Brain pericyte (primary cell): ENCODE measurements at regions not wholly inside any gene's neighbourhood (a gene's known extent, or its start where the extent isn't known, plus 50 kb on each side); places are given as distances from the start of the nearest gene placed in this dataset.

Experiments
- DNase-seq: peaks from one replicate; pipeline ENCODE4 v3.0.0-alpha.2; 2012; ENCODE audit warnings: low read depth, low spot score

GRCh38 chr6:20313051-20313450 is 88.6 kb upstream of the E2F3 start:
- DNase-seq, result no peak

DNA sequence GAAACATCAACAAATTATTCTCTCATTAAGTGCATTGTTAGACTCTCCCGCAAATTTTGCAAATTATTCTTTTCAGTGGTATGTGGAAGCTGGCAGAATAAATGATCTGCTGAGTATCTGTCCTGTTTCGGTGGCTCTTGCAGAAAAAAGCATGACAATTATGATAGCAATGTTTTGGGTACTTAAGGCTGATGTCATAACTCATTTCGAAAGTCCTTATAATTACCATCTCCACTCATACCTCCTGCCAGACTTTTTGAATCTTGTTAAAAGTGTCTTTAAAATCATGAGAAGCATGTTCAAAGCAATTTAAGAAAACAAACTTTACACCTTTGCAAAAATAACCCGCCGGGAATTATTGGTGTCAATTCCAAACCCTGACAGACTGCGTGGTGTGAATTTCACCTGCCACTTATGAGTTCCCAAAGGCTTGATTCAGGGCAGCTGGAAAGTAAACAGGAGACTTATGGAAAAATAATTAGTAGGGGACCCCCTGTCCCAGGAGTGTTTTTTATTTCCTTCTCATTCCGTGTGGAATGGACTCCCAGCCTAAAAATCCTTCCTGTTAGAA is 87.6 kb upstream of the E2F3 start:
- no peak for DNase-seq

DNA sequence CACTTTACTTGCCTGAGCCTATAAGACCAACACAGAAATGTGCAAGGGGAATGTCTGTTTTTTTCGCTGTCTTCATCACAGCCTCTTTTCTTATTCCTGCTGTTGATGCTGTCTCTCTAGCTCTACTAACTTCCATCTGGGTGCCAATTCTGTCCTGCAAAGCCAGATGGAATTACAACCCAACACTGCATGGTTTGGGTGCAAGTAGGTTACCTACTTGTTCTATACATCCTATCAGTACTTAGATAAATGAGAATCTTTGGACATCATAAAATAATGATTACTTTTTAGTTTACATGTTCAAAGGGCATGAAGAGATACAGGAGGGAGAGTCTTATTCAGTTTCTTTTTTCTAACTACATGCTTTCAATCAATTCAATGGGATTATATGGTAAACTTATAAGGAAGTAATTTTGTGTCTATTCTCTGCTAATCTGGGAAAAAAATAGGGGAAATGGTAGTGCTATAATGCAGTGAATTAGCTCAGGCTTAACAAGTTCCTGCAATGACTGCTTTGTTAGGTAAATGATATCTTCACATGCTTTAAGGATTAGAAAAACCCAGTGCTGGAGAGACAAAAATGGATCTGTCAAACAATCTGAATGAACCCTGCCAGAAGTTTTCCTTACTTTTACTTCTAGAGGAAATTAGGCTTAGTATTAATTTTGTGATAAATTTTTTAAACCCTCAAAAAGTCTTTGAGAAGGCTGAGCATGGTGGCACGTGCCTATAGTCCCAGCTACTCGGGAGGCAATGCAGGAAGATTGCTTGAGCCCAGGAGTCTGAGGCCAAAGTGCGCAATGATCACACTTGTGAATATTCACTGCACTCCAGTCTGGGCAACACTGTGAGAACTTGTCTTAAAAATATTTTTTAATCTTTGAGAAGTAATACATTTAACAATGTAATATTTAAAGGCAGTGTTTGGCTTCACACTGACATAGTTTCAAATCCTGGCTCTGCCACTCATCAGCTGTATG is 86.5 kb upstream of the E2F3 start:
- DNase-seq, result no peak

DNA sequence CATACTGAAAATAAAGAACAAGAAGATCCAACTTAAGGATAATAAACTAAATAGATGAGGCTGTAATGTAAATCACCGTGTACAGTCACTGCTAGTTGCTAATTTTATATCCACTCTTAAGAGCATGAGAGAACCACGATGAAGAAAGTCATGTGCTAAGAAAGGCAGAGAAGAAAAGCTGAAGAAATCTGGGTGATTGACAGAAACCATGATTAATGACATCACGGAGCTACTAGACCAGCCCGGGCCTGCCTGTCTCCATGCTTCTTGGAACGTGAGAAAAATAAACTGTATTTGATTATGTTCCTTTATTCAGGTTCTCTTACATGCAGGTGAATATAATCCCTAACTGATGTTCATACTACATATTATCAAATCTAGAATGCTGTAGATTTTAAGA is 84.2 kb upstream of the E2F3 start:
- no peak for DNase-seq

DNA sequence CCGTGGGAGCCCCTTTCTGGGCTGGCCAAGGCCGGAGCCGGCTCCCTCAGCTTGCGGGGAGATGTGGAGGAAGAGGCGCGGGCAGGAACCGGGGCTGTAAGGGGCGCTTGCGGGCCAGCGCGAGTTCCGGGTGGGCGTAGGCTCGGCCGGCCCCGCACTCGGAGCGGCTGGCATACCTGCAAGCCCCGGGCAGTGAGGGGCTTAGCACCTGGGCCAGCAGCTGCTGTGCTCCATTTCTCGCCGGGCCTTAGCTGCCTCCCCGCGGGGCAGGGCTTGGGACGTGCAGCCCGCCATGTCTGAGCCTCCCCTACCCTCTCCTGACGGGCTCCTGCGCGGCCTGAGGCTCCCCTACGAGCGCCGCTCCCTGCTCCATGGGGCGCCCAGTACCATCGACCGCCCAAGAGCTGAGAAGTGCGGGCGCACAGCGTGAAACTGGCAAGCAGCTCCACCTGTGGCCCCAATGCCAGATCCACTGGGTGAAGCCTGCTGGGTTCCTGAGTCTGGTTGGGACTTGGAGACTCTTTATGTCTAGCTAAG is 82.8 kb upstream of the E2F3 start:
- DNase-seq, result no peak

DNA sequence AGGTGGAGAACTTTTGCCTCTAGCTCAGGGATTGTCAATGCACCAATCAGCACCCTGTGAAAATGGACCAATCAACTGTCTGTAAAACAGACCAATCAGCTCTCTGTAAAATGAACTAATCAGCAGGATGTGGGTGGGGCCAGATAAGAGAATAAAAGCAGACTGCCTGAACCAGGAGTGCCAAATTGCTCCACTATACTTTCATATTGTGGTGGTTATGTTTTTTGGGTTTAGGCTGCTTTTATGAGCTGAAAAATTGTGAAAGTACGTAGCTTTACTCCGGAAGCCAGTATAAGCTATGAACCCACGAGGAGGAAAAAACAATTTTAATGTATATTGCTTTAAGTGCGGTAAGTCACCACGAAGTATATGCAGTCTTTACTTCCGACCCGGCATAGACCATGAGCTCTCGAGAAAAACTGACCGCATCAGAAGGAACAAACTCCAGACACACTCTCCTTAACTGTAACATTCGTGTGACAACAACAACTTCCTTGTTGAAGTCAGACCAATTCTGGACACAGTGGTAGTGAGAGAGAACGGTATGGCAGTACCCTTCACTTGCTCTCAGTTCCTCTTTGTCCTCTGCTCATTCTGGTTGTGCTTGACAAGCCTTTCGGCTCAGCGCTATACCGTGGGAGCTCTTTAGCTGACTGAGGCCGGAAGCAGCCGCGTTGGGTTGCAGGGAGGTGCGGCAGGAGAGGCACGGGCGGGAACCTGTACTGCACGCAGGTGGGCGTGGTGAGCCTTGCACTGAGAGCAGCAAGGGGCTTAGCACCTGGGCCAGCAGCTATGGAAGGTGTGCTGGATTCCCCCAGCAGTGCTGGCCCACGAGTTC is 81.9 kb upstream of the E2F3 start:
- DNase-seq, result no peak

GRCh38 chr6:20325641-20326421 is 75.8 kb upstream of the E2F3 start:
- no peak for DNase-seq

- no peak for DNase-seq
Observed at GRCh38 chr6:20326422-20326728, 75.3 kb upstream of the E2F3 start.

DNA sequence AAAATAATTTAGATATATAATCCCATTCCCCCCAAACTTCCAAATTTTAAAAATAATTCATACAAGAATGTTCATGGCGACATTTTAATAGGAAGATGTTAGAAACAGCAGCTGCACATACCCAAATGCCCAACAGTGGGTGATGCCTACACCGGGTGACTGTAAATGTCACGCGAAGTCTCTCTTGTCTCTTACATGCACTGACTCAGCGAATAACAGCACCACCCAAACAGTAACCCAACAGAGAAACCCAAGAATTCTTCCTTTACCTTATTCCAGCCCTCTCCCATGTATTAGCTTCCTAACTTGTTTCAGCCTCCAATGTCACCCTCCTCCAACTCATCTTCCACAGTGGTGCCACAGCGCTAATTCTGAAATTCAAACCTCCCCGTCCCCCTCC is 74.5 kb upstream of the E2F3 start:
- no peak for DNase-seq

DNA sequence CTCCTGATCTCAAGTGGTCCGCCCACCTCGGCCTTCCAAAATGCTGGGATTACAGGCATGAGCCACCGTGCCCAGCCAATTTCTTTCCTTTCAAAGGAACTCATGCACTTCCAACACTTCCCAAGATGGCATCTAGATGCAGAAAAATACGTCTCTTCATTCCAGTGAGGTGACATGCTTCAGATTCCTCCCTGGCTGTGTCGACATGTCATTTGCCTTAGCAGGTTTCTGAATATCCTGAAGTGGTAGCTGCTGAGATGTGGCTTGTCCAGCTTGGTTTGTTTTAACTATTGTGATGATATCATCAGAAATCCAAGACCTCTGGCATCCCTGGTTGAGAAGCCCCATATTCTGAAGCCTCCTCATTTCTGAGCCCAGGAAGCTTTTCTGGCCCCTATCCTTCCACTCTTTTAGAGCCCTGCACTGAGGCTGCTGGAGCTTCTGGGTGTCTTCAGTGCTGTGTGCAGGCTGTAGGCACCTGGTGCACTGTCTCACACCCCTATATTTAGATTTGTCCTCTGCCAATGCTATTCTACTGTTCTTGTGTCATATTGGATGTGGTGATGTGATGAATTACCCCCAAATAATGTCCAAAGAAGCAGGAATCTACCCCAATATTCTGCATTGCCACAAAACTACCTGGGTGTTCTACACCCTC is 73.3 kb upstream of the E2F3 start:
- DNase-seq, result no peak

- no peak for DNase-seq
Observed at GRCh38 chr6:20328924-20329300, 72.8 kb upstream of the E2F3 start.

DNA sequence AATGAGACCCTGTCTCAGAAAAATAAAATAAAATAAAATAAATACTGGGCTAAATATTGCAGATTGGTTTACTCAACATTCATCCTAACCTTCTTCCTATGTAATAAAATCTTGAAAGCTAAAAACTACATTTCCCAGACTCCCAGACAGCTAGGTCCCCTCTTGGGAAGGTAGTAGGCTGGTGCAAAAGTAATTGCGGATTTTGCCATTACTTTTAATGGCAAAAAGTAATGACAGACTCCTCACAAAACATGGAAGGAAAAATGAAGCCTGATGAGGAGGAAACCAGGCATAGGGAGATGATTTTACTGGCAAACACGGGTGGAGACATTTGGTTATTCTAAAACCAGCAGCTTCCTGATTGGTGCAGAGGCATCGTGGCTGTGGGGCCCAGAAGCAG is 70.6 kb upstream of the E2F3 start:
- no peak for DNase-seq

DNA sequence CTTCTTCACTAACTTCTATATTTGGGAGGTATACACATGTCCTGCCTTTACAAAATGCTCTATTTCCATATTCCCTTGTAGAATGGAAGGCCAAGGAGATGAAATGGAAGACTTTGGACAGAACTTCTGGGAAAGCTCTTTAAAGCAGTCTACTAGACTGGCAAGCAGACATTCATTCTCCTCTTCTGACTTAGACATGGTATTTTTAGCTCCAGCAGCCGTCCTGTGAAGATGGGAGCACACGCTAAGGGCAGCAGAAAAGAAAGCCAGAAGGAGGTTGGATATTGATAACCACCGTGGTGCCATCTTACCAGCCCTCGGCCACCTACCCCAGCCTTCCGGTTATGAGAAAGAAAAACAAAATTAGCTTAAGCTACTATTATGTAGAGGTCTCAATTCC is 70.1 kb upstream of the E2F3 start:
- no peak for DNase-seq

GRCh38 chr6:20332441-20333006 is 69.2 kb upstream of the E2F3 start:
- DNase-seq, result no peak

- no peak for DNase-seq
Observed at GRCh38 chr6:20333721-20334269, 67.9 kb upstream of the E2F3 start.

DNA sequence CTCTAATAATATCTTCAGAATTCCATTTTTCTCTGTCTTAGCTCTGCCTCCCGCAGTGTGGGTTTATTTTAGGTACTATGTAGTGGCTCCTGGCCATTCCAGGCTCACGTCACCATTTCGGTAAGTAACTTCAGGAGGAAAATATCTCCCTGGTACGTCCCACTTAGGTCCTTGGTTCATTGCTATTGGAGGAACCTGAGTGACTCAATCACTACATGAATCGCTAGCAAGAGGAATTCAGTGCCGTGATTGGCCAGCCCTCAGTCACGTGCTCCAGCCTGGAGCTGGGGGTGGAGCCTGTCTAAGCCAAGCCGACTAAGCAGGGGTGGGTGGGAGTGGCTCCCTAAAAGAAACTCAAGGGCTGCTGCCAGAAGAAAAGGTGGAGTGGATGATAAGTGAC is 67.3 kb upstream of the E2F3 start:
- no peak for DNase-seq

DNA sequence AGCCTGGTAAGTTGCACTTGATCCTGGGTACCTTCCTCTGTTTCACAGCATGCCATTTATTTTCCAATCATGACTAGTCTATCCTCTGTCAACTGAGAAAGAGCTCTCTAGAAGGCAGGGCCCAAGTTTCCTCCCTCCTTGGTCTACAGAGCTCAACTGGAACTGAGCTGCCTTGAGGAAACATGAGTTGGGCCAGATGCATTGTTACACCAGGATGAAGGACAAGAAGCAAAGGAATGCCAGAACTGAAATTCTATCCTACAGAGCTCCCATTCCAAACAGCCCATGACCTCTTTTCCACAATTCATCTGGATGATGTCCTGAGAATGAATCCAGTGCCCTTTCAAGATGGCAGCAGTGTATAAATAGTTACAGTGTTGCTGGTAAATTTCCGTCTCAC is 66.7 kb upstream of the E2F3 start:
- no peak for DNase-seq

DNA sequence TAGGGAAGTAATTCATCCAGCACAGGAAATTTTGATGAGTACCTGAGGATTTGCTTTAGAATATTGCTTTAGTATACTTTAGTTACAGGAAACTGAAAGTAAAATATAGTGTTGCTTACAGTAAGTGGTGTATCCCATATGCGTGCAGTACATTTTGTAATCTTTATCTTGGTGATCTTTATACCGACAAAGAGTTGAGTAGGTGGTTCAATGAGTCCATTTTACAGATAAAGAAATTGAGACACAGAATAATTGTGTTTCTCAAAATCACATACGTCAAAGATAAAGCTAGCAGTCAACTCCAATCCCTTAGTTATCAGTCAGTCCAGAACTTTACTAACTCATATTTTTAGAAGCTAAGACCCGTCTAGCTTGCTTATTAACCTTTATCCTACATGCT is 65.8 kb upstream of the E2F3 start:
- DNase-seq, result no peak

DNA sequence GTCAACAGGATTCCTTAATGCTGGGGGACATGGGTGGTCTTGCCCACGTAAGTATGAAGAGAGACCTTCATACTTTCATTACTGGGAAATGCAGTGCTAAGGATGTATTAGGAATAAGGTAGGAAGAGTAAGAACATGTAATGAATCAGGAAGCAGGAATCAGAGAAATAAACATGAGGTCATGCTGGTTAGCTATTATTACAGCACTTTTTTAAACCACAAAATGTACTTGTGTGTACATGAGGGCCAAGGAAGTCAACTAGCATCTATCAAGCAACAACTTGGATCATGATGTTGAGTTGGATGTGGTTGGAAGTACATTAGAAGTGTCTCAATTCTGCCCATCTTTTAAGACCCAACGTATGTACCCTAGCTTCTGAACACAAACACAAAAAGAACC is 63.5 kb upstream of the E2F3 start:
- DNase-seq, result no peak

DNA sequence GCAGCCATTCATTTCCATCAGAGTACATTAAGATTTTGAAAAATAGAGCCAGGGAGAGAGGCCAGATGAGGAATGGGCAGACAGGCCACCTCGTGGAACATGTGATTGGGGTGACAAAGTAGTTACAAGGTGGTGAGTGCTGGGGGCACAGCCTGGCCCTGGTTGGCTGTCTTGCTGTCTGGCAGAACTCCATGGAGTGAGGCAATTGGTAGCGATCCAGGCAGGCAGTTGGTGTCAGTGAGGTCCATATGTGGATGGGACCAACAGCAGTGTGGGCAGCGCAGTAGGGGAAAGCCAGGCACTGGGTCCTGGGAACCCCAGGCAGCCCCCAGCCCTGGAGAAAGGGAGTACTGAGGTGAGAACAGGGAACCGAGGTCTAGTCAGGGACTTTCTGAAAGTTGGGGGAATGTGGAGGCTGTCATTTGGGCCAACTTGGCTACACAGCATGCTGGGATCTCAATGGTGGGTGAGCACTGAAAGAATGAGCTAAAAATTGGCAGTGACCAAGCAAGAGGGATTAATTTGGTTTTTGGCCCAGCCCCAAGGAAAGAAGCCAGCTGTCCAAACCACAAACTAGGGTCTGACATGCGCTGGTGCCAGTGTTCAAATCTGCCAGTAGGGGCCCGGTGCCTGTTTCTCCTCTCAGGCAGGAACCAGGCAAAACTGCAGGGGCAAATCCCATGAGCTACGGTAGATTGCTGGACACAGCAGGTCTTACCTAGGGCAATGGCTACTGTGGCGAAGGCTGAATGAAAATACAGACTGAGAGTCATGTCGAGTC is 61.4 kb upstream of the E2F3 start:
- DNase-seq, result no peak
